ENCODE measurements at regions not wholly inside any gene's neighbourhood (a gene's known extent, or its start where the extent isn't known, plus 50 kb on each side); places are given as distances from the start of the nearest gene placed in this dataset.
"Not testable (repeated sequence)": the region's sequence is repeated elsewhere in the genome, so short reads cannot be mapped to it uniquely, and the experiment has no call there.

DNA sequence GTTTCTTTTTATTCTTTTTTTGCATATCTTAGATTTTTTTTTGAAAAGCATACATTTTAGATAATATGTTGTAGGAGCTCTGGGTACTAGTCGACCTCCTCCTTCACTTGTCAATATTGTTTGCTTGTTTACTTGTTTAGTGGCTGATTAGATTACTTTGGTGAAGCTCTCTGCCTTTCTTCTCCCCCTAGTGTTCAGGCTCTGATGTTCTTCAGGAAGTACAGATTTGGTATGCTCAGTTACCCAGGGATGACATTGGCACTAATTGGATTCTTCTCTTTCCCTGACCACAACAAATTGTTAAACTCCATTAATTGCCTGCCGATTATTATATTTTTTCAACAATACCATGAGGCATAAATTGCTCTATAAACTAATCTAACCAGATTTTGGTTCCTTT lies 491.2 kb downstream of the SUCLG1 start:
- no peak for DNase-seq (ENCODE audit: low spot score)

DNA sequence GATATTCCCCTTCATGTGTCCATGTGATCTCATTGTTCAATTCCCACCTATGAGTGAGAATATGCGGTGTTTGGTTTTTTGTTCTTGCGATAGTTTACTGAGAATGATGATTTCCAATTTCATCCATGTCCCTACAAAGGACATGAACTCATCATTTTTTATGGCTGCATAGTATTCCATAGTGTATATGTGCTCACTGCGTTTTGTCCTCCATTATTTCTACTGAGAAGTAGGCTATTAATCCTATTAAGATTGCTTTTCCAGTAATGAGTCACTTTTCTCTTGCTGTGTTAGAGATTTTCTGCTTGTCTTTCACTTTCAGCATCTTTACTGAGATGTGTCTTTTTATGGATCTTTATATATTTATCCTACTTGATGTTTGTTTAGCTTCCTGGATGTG lies 492.1 kb downstream of the SUCLG1 start:
- DNase-seq (ENCODE audit: low spot score): not testable (repeated sequence)

- no peak for DNase-seq (ENCODE audit: low spot score)
Measured at GRCh38 chr2:83961512-83961911, 497.6 kb downstream of the SUCLG1 start.

GRCh38 chr2:83960371-83960770 lies 498.7 kb downstream of the SUCLG1 start:
- no peak for DNase-seq (ENCODE audit: low spot score)

DNA sequence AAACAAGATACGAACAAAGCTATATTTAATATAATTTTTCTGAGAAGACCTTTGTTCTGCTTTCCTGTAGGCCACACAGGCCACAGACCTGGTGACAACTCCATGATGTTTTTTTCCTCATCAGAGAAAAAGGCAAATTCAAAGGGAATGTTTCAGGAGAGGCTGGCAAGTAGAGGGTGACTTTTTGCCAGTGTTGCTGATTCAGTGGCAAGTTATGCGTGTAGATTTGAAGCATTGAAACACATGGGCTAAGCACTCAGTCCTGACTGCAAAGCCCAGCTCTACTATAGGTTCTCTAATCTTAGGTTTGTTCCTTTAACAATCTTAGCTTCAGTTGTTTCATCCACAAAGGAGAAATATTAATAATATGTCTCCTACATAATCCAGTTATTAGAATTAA lies 499.8 kb downstream of the SUCLG1 start:
- DNase-seq (ENCODE audit: low spot score): no peak

GRCh38 chr2:83956991-83957390 lies 502.1 kb downstream of the SUCLG1 start:
- DNase-seq (ENCODE audit: low spot score): no peak

DNA sequence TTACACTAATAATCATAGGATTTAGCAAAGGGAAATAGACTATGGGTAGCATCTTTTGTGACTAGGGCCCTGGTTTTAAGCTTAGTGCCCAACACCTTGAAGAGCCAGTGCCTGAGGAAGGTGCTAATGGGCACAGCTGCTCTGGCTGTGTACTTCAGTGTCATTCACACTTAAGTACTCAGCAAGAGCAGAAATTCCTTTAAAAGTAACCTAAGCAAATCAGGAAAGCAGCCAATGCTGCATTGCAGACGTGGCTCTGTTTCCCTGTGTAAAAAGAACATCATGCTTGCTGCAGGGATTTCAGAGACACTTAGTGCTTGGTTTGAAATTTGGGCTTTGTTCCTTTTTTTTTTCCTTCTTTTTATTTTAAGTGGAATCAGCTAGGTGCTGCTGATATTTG lies 505.4 kb downstream of the SUCLG1 start:
- no peak for DNase-seq (ENCODE audit: low spot score)

DNA sequence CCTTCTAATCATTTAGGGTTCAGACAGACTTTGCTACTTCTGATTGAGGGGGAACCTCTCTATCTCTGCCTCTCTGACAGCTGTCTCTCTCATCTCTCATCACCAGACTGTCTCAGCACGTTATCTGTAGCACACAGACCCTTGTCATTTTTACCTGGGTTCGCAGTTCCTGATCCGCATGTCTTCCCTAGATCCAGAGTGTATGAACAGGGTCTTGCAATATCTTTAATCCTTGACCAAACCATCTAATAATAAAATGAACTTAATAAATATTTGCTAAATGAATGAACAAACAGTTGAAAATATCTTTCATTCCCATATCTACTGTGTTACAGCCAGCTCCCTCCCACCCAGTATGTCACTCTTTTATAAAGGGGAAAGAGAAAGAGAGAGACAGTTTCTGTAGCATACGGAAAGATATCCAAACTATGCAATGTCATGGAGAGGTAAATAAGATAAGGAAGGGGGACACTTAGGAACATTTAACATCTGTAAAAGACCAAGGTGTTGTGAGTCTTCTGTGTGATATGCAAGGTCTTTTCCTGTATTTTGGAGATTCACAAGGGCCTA lies 507.6 kb downstream of the SUCLG1 start:
- DNase-seq (ENCODE audit: low spot score): no peak

DNA sequence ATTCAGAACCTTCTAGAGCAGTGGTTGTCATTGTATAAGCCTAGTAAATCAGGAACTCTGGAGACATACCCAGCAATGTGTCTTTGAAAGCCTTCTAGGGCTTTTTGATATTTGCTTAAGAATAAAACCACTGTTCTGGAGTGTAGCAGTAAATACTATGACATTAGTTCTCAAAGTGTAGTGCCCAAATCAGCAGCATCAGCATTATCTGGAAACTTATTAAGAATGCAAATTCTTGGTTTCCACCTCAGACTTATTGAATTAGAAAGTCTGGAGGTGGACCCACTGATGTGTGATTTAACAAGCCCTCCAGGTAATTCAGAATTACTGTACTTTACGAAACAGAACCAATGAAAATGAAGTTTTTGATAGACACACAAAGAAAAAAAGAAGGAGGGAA lies 509.7 kb downstream of the SUCLG1 start:
- DNase-seq (ENCODE audit: low spot score): no peak

DNA sequence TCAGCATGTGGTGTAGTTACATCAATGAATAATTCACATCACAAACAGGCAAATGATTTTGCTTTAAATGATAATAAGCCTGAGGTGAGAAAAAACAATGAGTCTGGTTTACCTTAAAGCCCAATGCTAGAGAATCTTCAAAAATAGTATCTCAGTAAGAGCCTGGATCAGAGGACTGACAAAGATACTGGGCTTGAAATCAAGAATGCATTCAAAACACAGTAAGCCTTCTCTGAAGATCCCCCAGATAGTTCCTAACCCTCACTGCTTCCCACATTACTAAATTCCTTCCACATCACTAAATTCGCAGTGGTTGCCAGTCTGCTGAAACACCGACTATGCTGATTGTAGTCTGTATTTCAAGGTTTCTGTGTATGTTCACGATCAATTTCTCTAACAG lies 514.9 kb downstream of the SUCLG1 start:
- no peak for DNase-seq (ENCODE audit: low spot score)

DNA sequence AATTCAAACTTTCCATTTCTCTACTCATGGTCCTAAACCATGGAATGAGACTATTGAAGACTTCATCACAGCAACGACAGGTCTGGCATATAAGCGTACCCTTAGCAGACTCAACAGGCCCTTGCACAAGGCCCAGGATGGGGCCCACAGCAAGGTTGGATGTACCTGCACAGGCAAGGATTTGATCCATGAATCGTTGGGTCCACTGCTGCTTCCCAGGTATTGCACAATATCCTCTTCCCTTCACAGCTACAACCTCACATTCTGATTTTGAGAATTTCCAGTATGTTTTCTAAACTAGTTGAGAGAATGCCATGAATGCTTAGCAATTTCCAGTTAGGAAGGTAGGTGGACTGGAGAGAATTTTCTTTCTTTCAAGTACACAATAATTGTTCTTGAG lies 515.8 kb downstream of the SUCLG1 start:
- DNase-seq (ENCODE audit: low spot score): no peak

DNA sequence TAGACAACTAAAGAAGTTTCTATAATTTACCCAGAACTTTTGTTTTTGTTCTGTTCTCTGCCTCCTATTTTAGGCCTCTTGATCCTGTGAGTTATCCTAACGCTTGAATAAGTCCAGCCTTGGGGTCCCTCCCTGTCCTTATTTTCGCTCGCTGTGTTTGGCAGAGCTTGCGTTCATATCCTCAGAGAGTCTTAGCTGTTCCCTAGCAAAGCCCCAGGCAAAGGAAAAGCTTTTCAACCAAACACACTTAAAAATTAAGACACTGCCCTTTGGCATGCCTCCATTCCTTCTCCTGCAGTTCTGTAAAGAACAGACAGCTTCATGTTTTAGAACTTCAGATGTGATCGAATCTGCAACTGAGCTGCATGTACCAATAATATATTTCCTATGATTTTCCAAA lies 517.2 kb downstream of the SUCLG1 start:
- no peak for DNase-seq (ENCODE audit: low spot score)

GRCh38 chr2:83933749-83934148 lies 525.3 kb downstream of the SUCLG1 start:
- DNase-seq (ENCODE audit: low spot score): no peak

- no peak for DNase-seq (ENCODE audit: low spot score)
Measured at GRCh38 chr2:83923531-83923930, 535.5 kb downstream of the SUCLG1 start.

GRCh38 chr2:83916559-83916958 lies 542.5 kb downstream of the SUCLG1 start:
- DNase-seq (ENCODE audit: low spot score): no peak

GRCh38 chr2:83915381-83915780 lies 543.7 kb downstream of the SUCLG1 start:
- DNase-seq (ENCODE audit: low spot score): no peak

GRCh38 chr2:83908750-83909149 lies 550.3 kb downstream of the SUCLG1 start:
- DNase-seq (ENCODE audit: low spot score): no peak

DNA sequence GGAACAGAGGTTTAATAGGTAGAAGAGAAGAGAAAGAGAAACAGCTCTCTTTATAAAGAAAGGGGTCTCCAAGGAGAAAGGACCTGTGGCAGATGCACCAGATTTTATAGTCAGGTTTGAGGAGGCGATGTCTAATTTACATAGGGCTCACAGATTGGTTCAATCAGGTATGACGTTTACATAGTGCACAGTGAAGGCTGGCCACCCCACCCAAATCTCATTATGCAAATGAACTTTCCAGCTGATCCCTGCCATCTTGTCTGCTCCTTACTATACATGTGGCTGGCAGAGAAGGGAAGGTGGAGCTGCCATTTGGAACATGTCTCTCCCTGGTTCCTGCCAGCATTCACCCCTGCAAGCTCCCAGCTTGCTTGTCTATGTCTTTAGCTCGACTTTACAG lies 557.8 kb downstream of the SUCLG1 start:
- no peak for DNase-seq (ENCODE audit: low spot score)

GRCh38 chr2:83900862-83901261 lies 558.2 kb downstream of the SUCLG1 start:
- DNase-seq (ENCODE audit: low spot score): no peak

DNA sequence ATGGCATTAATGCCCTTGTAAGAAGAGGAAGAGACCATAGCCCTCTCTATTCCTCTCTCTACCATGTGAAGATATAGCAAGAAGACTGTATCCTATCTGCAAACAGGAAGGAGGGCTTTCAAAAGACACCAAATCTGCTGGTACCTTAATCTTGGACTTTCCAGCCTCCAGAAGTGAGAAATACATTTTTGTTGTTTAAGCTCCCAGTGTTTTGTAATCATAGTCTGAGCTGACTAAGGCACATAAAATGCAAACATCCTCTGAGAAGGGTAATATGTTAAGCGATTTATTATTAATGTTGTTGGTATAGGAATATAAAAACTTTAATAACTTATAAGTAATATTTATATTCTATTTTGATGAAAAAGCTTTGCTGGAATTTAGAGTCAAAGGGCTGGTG lies 559.8 kb downstream of the SUCLG1 start:
- DNase-seq (ENCODE audit: low spot score): no peak

DNA sequence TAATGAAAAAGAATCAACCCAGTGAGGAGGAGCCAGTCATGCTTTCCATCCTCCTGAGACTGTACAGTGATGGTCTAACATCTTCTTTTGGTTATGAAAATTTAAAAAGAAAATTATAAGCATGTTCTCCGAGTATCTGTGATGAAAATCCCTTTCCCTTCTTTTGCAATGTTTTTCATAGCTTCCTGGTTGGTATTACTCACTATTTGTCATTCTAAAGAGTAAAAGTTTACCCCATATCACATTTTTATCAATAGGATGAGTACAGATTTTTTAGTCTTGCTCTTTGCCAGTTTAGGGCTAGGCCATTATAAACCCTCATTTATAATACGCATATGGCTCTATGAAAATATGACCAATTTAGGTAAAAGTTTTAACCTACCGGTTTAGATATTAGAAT lies 564.1 kb downstream of the SUCLG1 start:
- no peak for DNase-seq (ENCODE audit: low spot score)

- DNase-seq (ENCODE audit: low spot score): no peak
Measured at GRCh38 chr2:83887757-83888156, 571.3 kb downstream of the SUCLG1 start.

DNA sequence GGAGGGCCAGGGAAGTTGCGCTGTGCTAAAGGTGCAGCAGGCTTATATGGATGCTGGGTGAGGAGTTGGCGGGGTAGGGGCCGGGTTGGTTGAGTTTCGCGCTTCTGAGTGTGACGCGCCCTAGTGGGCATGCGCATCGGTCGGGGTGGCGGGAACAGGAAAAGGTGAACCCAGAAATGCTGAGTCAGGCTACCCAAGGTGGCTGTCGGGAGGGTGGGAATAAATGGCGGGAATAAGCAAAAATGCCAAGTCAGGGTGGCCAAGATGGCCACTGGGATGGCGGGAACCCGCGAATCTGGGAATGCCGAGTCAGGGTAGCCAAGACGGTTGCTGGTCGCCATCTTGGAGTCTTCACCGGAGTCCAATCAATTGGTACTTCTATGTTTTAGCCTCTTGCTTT lies 580.0 kb downstream of the SUCLG1 start:
- no peak for DNase-seq (ENCODE audit: low spot score)

GRCh38 chr2:83877261-83877660 lies 581.8 kb downstream of the SUCLG1 start:
- DNase-seq (ENCODE audit: low spot score): not testable (repeated sequence)

Data from AG08396 (cell line).